K562 (cell line): ENCODE measurements at regions not wholly inside any gene's neighbourhood (a gene's known extent, or its start where the extent isn't known, plus 50 kb on each side); places are given as distances from the start of the nearest gene placed in this dataset.
A peak's percentile ranks its signal among the peaks of the same experiment; 100 is the strongest.

Source experiments
- BACH1 ChIP-seq: fragments of 200-800 bp; sonication (Bioruptor generic); IDR thresholded peaks from 2 replicates; pipeline ENCODE4 v1.6.1; 2016; ENCODE audit warnings: missing genetic modification characterization, missing compliant biosample characterization
- MIER1 ChIP-seq: fragments of 450-650 bp; IDR thresholded peaks from 2 replicates; pipeline ENCODE4 v1.6.1; 2016; ENCODE audit warnings: antibody characterized with exemption, mild to moderate bottlenecking, low read depth
- NR2C2 ChIP-seq, 2 experiments: fragments of 200-800 bp in 1 of 2; sonication (Bioruptor generic) in 1 of 2; sonication (generic) in 1 of 2; formaldehyde crosslinking in 1 of 2; IDR thresholded peaks; 2 replicates each; pipeline versions ENCODE4 v1.6.1 to v1.8.0; 2016 to 2022; ENCODE audit warnings: mild to moderate bottlenecking in 1 of 2, missing compliant biosample characterization in 1 of 2, missing genetic modification characterization in 1 of 2, missing genetic modification reagents in 1 of 2
- ZC3H11A ChIP-seq: IDR thresholded peaks from 2 replicates; pipeline ENCODE4 v1.6.1; 2012; ENCODE audit warnings: low read depth, low read length, improper control_type of control experiment
- TF ChIP-seq, protein P1 (sequence below), 2 experiments: fragments of 250-450 bp in 1 of 2; fragments of 450-650 bp in 1 of 2; sonication (Bioruptor Pico) in 1 of 2; IDR thresholded peaks; 2 replicates each; pipeline versions ENCODE4 v1.6.1 to v1.8.0; 2016 to 2021; ENCODE audit warnings: mild to moderate bottlenecking in 2 of 2, moderate library complexity in 2 of 2, missing compliant biosample characterization in 1 of 2, missing genetic modification characterization in 1 of 2
- TF ChIP-seq, protein P2 (sequence below): fragments of 450-650 bp; formaldehyde crosslinking; IDR thresholded peaks from 2 replicates; pipeline ENCODE4 v1.4.0; 2022; ENCODE audit warnings: mild to moderate bottlenecking, moderate library complexity

DNA sequence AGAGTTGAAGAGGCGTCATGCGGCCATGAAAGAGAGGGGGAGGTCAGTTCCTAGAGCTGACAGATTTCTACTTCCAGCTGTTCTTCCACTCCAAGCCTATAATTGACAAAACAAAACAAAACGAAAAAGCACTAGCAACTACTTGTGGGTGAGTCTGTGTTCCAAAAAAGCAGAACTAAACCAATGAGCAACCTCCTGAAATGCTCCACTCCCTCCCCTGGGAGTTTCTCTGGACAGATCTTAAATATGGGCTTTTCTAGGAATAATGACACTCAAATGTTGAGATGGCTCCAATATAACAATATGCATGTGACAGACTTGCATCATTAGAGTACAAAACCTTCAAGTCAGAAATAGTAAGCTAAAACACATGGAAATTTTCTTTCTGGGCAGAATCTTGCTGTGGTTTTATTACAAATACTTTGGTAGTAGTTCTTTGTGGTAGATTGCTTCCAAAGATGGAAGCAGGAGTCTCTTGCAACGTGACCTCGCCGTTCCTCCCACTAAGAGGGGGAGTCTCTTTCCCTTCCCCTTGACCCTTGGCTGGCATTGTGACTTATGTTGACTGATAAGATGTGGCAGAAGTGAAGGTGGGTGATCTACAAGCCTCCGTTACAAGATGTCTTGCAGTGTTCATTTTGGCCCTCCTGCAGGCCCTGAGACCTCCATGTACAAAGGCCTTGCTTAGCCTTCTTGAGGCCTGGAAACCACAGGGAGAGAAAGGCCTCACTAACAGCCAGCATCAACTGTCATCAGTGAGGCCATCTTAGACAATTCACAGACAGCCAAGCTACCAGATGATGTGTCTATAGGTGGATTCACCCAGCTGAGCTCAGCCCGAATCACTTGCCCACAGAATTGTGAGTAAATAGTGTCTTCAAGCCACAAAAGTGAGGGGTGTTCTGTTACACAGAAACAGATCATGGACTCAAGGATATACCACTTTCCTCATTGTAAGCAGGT, 173.1 kb upstream of the RFC3 start (continued):
- no peak for TF ChIP-seq ZC3H11A
- TF ChIP-seq BACH1: peak; percentile 41; the same call in 1 of the 2 replicates
- TF ChIP-seq, protein P1, sequence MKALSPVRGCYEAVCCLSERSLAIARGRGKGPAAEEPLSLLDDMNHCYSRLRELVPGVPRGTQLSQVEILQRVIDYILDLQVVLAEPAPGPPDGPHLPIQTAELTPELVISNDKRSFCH (CRISPR knock-in tag; IDR thresholded peaks at IDR 0.05): no peak
- TF ChIP-seq, protein P1 (tag; IDR thresholded peaks at IDR 0.05): peak; percentile 76
- no peak for TF ChIP-seq NR2C2 (CRISPR knock-in tag; IDR thresholded peaks at IDR 0.05)
- peak; percentile 42; the same call in 1 of the 2 replicates for TF ChIP-seq NR2C2 (tag; IDR thresholded peaks at IDR 0.05)
- TF ChIP-seq, protein P2, sequence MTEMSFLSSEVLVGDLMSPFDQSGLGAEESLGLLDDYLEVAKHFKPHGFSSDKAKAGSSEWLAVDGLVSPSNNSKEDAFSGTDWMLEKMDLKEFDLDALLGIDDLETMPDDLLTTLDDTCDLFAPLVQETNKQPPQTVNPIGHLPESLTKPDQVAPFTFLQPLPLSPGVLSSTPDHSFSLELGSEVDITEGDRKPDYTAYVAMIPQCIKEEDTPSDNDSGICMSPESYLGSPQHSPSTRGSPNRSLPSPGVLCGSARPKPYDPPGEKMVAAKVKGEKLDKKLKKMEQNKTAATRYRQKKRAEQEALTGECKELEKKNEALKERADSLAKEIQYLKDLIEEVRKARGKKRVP: peak; percentile 49; the same call in 1 of the 2 replicates
- no peak for TF ChIP-seq MIER1
